Gastroesophageal sphincter (tissue), 3 donors: ENCODE measurements at regions not wholly inside any gene's neighbourhood (a gene's known extent, or its start where the extent isn't known, plus 50 kb on each side); places are given as distances from the start of the nearest gene placed in this dataset.

ENCODE experiments used
- CTCF ChIP-seq, 4 experiments: fragments of 200-600 bp in 2 of 4; fragments of 450-650 bp in 2 of 4; sonication (generic) in 1 of 4; IDR thresholded peaks; one replicate each; pipeline ENCODE4 v1.5.1; 2017 to 2019; ENCODE audit warnings: antibody characterized with exemption in 4 of 4, mild to moderate bottlenecking in 2 of 4, moderate library complexity in 2 of 4
- POLR2A ChIP-seq, 2 donors: fragments of 450-650 bp; IDR thresholded peaks; one replicate each; pipeline ENCODE4 v1.6.1; 2017; ENCODE audit warnings: antibody characterized with exemption in 2 of 2, mild to moderate bottlenecking in 2 of 2, moderate library complexity in 1 of 2

- TF ChIP-seq CTCF (IDR thresholded peaks at IDR 0.05) = no peak
- TF ChIP-seq POLR2A (IDR thresholded peaks at IDR 0.05) = no peak
These were observed 269.2 kb upstream of the HDAC4 start for GRCh38 chr2:239669899-239670460.
